ENCODE measurements at regions not wholly inside any gene's neighbourhood (a gene's known extent, or its start where the extent isn't known, plus 50 kb on each side); places are given as distances from the start of the nearest gene placed in this dataset.

GRCh38 chr15:31782016-31782783 lies 248.1 kb upstream of the CHRNA7 start:
- ATAC-seq (ENCODE audit: insufficient read depth, low FRiP score) (no peak), DNase-seq (no peak)
- Histone ChIP-seq H3K4me3 (no peak overlapping the region), H3K27ac (ENCODE audit: low read depth in 1 of 2, low read length in 1 of 2) (no peak overlapping the region), H3K4me1 (ENCODE audit: control insufficient read depth in 5 of 5, insufficient read depth in 5 of 5, low read length in 5 of 5) (no peaks in the 10 kb centered on the region), H3K36me3 (ENCODE audit: control insufficient read depth in 4 of 4, insufficient read depth in 4 of 4, low read length in 4 of 4) (no peaks in the 10 kb centered on the region), H3K9me3 (ENCODE audit: control insufficient read depth in 4 of 4, insufficient read depth in 3 of 4, low read length in 3 of 4) (no peaks in the 10 kb centered on the region), H3K9ac (ENCODE audit: insufficient read depth in 1 of 2, low read length in 2 of 2) (no peak overlapping the region), H3K27me3 (ENCODE audit: control insufficient read depth in 3 of 3, insufficient read depth in 3 of 3, low read length in 2 of 3) (no peaks in the 10 kb centered on the region)
- TF ChIP-seq CTCF (IDR thresholded peaks at IDR 0.05; ENCODE audit: control extremely low read depth, extremely low read depth) = no peak
- WGBS, 2 donors = 83 to 85% methylated on average over 9 of the region's 9 CpGs

- DNase-seq (no peak), ATAC-seq (ENCODE audit: insufficient read depth, low FRiP score) (no peak)
- no peak overlapping the region for H3K9ac ChIP-seq (ENCODE audit: insufficient read depth in 1 of 2, low read length in 2 of 2)
- no peaks in the 10 kb centered on the region for H3K9me3 ChIP-seq (ENCODE audit: control insufficient read depth in 4 of 4, insufficient read depth in 3 of 4, low read length in 3 of 4)
- no peak overlapping the region for H3K4me3 ChIP-seq
- no peak overlapping the region for H3K27ac ChIP-seq (ENCODE audit: low read depth in 1 of 2, low read length in 1 of 2)
- no peak for TF ChIP-seq CTCF (IDR thresholded peaks at IDR 0.05; ENCODE audit: control extremely low read depth, extremely low read depth)
- no peaks in the 10 kb centered on the region for H3K36me3 ChIP-seq (ENCODE audit: control insufficient read depth in 4 of 4, insufficient read depth in 4 of 4, low read length in 4 of 4)
- WGBS, 2 donors = 68 to 84% methylated on average over 3 of the region's 3 CpGs
- H3K4me1 ChIP-seq (ENCODE audit: control insufficient read depth in 5 of 5, insufficient read depth in 5 of 5, low read length in 5 of 5) = no peaks in the 10 kb centered on the region
- no peaks in the 10 kb centered on the region for H3K27me3 ChIP-seq (ENCODE audit: control insufficient read depth in 3 of 3, insufficient read depth in 3 of 3, low read length in 2 of 3)
These were observed 247.4 kb upstream of the CHRNA7 start for GRCh38 chr15:31782951-31783350.

- DNase-seq = no peak
These were observed 244.0 kb upstream of the CHRNA7 start for GRCh38 chr15:31786360-31786759.

More at GRCh38 chr15:31786360-31786759, 244.0 kb upstream of the CHRNA7 start:
- H3K36me3 ChIP-seq (ENCODE audit: control insufficient read depth in 4 of 4, insufficient read depth in 4 of 4, low read length in 4 of 4) = no peaks in the 10 kb centered on the region
- WGBS, 2 donors = 85 to 91% methylated on average over 4 of the region's 4 CpGs
- H3K9ac ChIP-seq (ENCODE audit: insufficient read depth in 1 of 2, low read length in 2 of 2) = no peak overlapping the region
- H3K27ac ChIP-seq (ENCODE audit: low read depth in 1 of 2, low read length in 1 of 2) = no peak overlapping the region
- no peak for ATAC-seq (ENCODE audit: insufficient read depth, low FRiP score)
- H3K9me3 ChIP-seq (ENCODE audit: control insufficient read depth in 4 of 4, insufficient read depth in 3 of 4, low read length in 3 of 4) = no peaks in the 10 kb centered on the region
- no peaks in the 10 kb centered on the region for H3K4me1 ChIP-seq (ENCODE audit: control insufficient read depth in 5 of 5, insufficient read depth in 5 of 5, low read length in 5 of 5)
- no peaks in the 10 kb centered on the region for H3K27me3 ChIP-seq (ENCODE audit: control insufficient read depth in 3 of 3, insufficient read depth in 3 of 3, low read length in 2 of 3)
- TF ChIP-seq CTCF (IDR thresholded peaks at IDR 0.05; ENCODE audit: control extremely low read depth, extremely low read depth) = no peak
- no peak overlapping the region for H3K4me3 ChIP-seq

All from lung (tissue), 11 donors.